K562 (cell line): ENCODE measurements at regions not wholly inside any gene's neighbourhood (a gene's known extent, or its start where the extent isn't known, plus 50 kb on each side); places are given as distances from the start of the nearest gene placed in this dataset.

ENCODE experiments used
- CTCF ChIP-seq, 3 experiments: IDR thresholded peaks in 2 of 3; conservative IDR thresholded peaks in 1 of 3; 2 replicates each; pipeline ENCODE4 v1.5.1; 2011 to 2012; ENCODE audit warnings: low read length in 3 of 3, mild to moderate bottlenecking in 3 of 3, control low read depth in 2 of 3, improper control_type of control experiment in 1 of 3, inconsistent platforms in 1 of 3, low read depth in 1 of 3, mixed read lengths in 1 of 3, moderate library complexity in 1 of 3; ENCODE audit not compliant: insufficient read depth in 2 of 3
- GATAD2B ChIP-seq: fragments of 450-650 bp; IDR thresholded peaks from 2 replicates; pipeline ENCODE4 v1.6.1; 2017; ENCODE audit warnings: mild to moderate bottlenecking, borderline replicate concordance
- MAFF ChIP-seq: IDR thresholded peaks from 2 replicates; pipeline ENCODE4 v1.6.1; 2012; ENCODE audit warnings: low read length, improper control_type of control experiment
- MAX ChIP-seq: sonication (generic); formaldehyde crosslinking; IDR thresholded peaks from 2 replicates; pipeline ENCODE4 v1.9.0; 2022; ENCODE audit warnings: mild to moderate bottlenecking, missing genetic modification reagents
- POLR2AphosphoS2 ChIP-seq: IDR thresholded peaks from 2 replicates; pipeline ENCODE4 v1.6.1; 2012; ENCODE audit warnings: low read length, improper control_type of control experiment
- POLR2AphosphoS5 ChIP-seq: IDR thresholded peaks from 2 replicates; pipeline ENCODE4 v1.6.1; 2011; ENCODE audit warnings: mild to moderate bottlenecking, low read depth, low read length, moderate library complexity; ENCODE audit not compliant: control insufficient read depth, insufficient read depth
- SLC30A9 ChIP-seq: fragments of 250-450 bp; sonication (Bioruptor Pico); IDR thresholded peaks from 2 replicates; pipeline ENCODE4 v1.8.0; 2022; ENCODE audit warnings: mild to moderate bottlenecking, moderate library complexity
- TAF15 ChIP-seq: fragments of 200-400 bp; formaldehyde crosslinking; IDR thresholded peaks from 2 replicates; pipeline ENCODE4 v1.6.1; 2017; ENCODE audit warnings: mild to moderate bottlenecking, low read depth, low read length, moderate library complexity
- UBTF ChIP-seq, 2 experiments: IDR thresholded peaks; 2 replicates each; pipeline ENCODE4 v1.6.1; 2012; ENCODE audit warnings: improper control_type of control experiment in 2 of 2, low read depth in 2 of 2, low read length in 2 of 2, borderline replicate concordance in 1 of 2
- USF2 ChIP-seq: sonication (generic); formaldehyde crosslinking; IDR thresholded peaks from 2 replicates; pipeline ENCODE4 v1.5.0; 2020; ENCODE audit warnings: missing genetic modification reagents
- ZNF143 ChIP-seq: sonication (generic); formaldehyde crosslinking; IDR thresholded peaks from 2 replicates; pipeline ENCODE4 v1.9.0; 2022; ENCODE audit warnings: mild to moderate bottlenecking, missing genetic modification reagents
- ZNF184 ChIP-seq: sonication (generic); formaldehyde crosslinking; IDR thresholded peaks from 2 replicates; pipeline ENCODE4 v1.5.0; 2020; ENCODE audit warnings: missing genetic modification reagents
- ZNF232 ChIP-seq: sonication (generic); formaldehyde crosslinking; IDR thresholded peaks from 2 replicates; pipeline ENCODE4 v1.8.0; 2022; ENCODE audit warnings: mild to moderate bottlenecking, missing genetic modification reagents
- ZNF830 ChIP-seq: fragments of 250-450 bp; sonication (Bioruptor Pico); IDR thresholded peaks from 2 replicates; pipeline ENCODE4 v1.5.0; 2021; ENCODE audit warnings: mild to moderate bottlenecking

GRCh38 chr16:66266436-66267291, 99.8 kb upstream of the CDH5 start:
- no peak for TF ChIP-seq USF2 (CRISPR knock-in tag)
- no peak for TF ChIP-seq SLC30A9 (CRISPR knock-in tag)
- TF ChIP-seq TAF15 = no peak
- no peak for TF ChIP-seq ZNF830 (CRISPR knock-in tag)
- no peak for TF ChIP-seq POLR2AphosphoS5
- no peak for TF ChIP-seq POLR2AphosphoS2
- TF ChIP-seq UBTF (IDR thresholded peaks at IDR 0.05; ENCODE audit: borderline replicate concordance in 1 of 2, low read depth in 2 of 2, low read length in 2 of 2) = no peak
- no peak for TF ChIP-seq MAX (CRISPR knock-in tag)
- no peak for TF ChIP-seq GATAD2B
- no peak for TF ChIP-seq CTCF (IDR thresholded peaks at IDR 0.05 in 2 of 3, conservative IDR thresholded peaks at IDR 0.05 in 1 of 3; ENCODE audit: insufficient read depth in 2 of 3, low read depth in 1 of 3, low read length in 3 of 3)
- TF ChIP-seq ZNF143 = no peak
- no peak for TF ChIP-seq ZNF184 (CRISPR knock-in tag)
- no peak for TF ChIP-seq ZNF232
- TF ChIP-seq MAFF = no peak
